CD14-positive monocyte (primary cell): ENCODE measurements at regions not wholly inside any gene's neighbourhood (a gene's known extent, or its start where the extent isn't known, plus 50 kb on each side); places are given as distances from the start of the nearest gene placed in this dataset.
A peak's percentile ranks its signal among the peaks of the same experiment; 100 is the strongest.

ENCODE experiments used
- DNase-seq, 3 donors: peaks; one replicate each; pipeline ENCODE4 v3.0.0-alpha.2; 2011 to 2022
- H2AFZ ChIP-seq: 2 replicates; pipeline ENCODE4 v1.6.0; 2012; ENCODE audit warnings: mild to moderate bottlenecking, low read depth, low read length, inconsistent platforms; ENCODE audit not compliant: insufficient read depth, poor library complexity, severe bottlenecking
- H3K27ac ChIP-seq, 2 donors: 1 replicate in 1 of 2; 2 replicates in 1 of 2; pipeline ENCODE4 v1.5.1; 2012 to 2013; ENCODE audit warnings: low read length in 2 of 2, control low read depth in 1 of 2, inconsistent platforms in 1 of 2, low read depth in 1 of 2, mild to moderate bottlenecking in 1 of 2
- H3K27me3 ChIP-seq, 2 donors: one replicate each; pipeline versions ENCODE4 v1.6.0 to v1.6.1; 2011 to 2013; ENCODE audit warnings: low read length in 2 of 2; ENCODE audit not compliant: control insufficient read depth in 2 of 2, insufficient read depth in 2 of 2
- H3K36me3 ChIP-seq, 2 donors: replicated peaks in 1 of 2; 1 replicate in 1 of 2; 2 replicates in 1 of 2; pipeline versions ENCODE4 v1.5.1 to v1.6.1; 2012 to 2013; ENCODE audit warnings: low read length in 2 of 2, control low read depth in 1 of 2, inconsistent platforms in 1 of 2, mild to moderate bottlenecking in 1 of 2; ENCODE audit not compliant: insufficient read depth in 2 of 2, control insufficient read depth in 1 of 2
- H3K4me1 ChIP-seq, 2 donors: 1 replicate in 1 of 2; 2 replicates in 1 of 2; pipeline versions ENCODE4 v1.5.1 to v1.6.1; 2012 to 2013; ENCODE audit warnings: low read length in 2 of 2, control low read depth in 1 of 2, inconsistent platforms in 1 of 2, mild to moderate bottlenecking in 1 of 2, moderate library complexity in 1 of 2; ENCODE audit not compliant: insufficient read depth in 2 of 2, control insufficient read depth in 1 of 2
- H3K4me2 ChIP-seq: replicated peaks from 2 replicates; pipeline ENCODE3; 2012; ENCODE audit warnings: low read length, moderate library complexity, mild to moderate bottlenecking; ENCODE audit not compliant: poor library complexity, severe bottlenecking; ENCODE audit errors: extremely low read depth
- H3K4me3 ChIP-seq, 3 experiments: fragments of 200-600 bp in 1 of 3; sonication (generic) in 1 of 3; replicated peaks in 1 of 3; 1 replicate in 2 of 3; 2 replicates in 1 of 3; pipeline ENCODE4 v1.5.1; 2011 to 2013; ENCODE audit warnings: low read length in 3 of 3, mild to moderate bottlenecking in 3 of 3, control low read depth in 2 of 3, low read depth in 2 of 3, inconsistent platforms in 1 of 3, moderate library complexity in 1 of 3
- H3K79me2 ChIP-seq: 2 replicates; pipeline ENCODE4 v1.6.0; 2012; ENCODE audit warnings: mild to moderate bottlenecking, control low read depth, inconsistent platforms, low read length, moderate library complexity; ENCODE audit not compliant: insufficient read depth
- H3K9ac ChIP-seq: 2 replicates; pipeline ENCODE4 v1.6.0; 2017; ENCODE audit warnings: low read length, mild to moderate bottlenecking; ENCODE audit not compliant: insufficient read depth, poor library complexity, severe bottlenecking
- H3K9me3 ChIP-seq, 2 donors: replicated peaks in 1 of 2; 1 replicate in 1 of 2; 2 replicates in 1 of 2; pipeline versions ENCODE4 v1.5.1 to v1.6.1; 2012 to 2013; ENCODE audit warnings: low read length in 2 of 2, control low read depth in 1 of 2; ENCODE audit not compliant: control insufficient read depth in 1 of 2, insufficient read depth in 1 of 2
- H4K20me1 ChIP-seq: 2 replicates; pipeline ENCODE4 v1.6.0; 2012; ENCODE audit warnings: mild to moderate bottlenecking, low read length, control low read depth, moderate library complexity; ENCODE audit not compliant: insufficient read depth
- H3K27ac Mint-ChIP-seq, 7 donors: one replicate each; pipeline ENCODE4 v1.8.0; 2020; ENCODE audit warnings: mild to moderate bottlenecking in 7 of 7, mixed read lengths in 7 of 7, moderate library complexity in 6 of 7, inconsistent platforms in 2 of 7
- H3K27me3 Mint-ChIP-seq, 3 donors: one replicate each; pipeline ENCODE4 v1.8.0; 2021 to 2022; ENCODE audit warnings: low read depth in 3 of 3, mild to moderate bottlenecking in 3 of 3, mixed read lengths in 3 of 3, moderate library complexity in 3 of 3, inconsistent platforms in 1 of 3
- H3K36me3 Mint-ChIP-seq, 2 donors: one replicate each; pipeline ENCODE4 v1.8.0; 2020; ENCODE audit warnings: mixed read lengths in 2 of 2, inconsistent platforms in 1 of 2, mild to moderate bottlenecking in 1 of 2
- H3K4me1 Mint-ChIP-seq: one replicate; pipeline ENCODE4 v1.8.0; 2020; ENCODE audit warnings: mild to moderate bottlenecking, mixed read lengths
- H3K4me3 Mint-ChIP-seq, 2 donors: one replicate each; pipeline ENCODE4 v1.8.0; 2020; ENCODE audit warnings: mild to moderate bottlenecking in 2 of 2, mixed read lengths in 2 of 2, moderate library complexity in 1 of 2
- H3K9me3 Mint-ChIP-seq, 7 donors: one replicate each; pipeline ENCODE4 v1.8.0; 2020 to 2022; ENCODE audit warnings: mixed read lengths in 7 of 7, mild to moderate bottlenecking in 6 of 7, moderate library complexity in 6 of 7, inconsistent platforms in 2 of 7
- CTCF ChIP-seq: fragments of 200-600 bp; IDR thresholded peaks from one replicate; pipeline ENCODE4 v1.8.0; 2022; ENCODE audit warnings: antibody characterized with exemption, mild to moderate bottlenecking
- WGBS: methylation state at CpG from one replicate; pipeline ENCODE4 v1.1.5; 2013; ENCODE audit warnings: missing lambda C conversion rate; ENCODE audit not compliant: insufficient coverage; 5-methylcytosine and 5-hydroxymethylcytosine counted together
- intact Hi-C, 2 donors: fragments of 100-400 bp; cut with micrococcal nuclease; formaldehyde crosslinking; loops; one replicate each; pipeline versions ENCODE4 v1.15.0 to v1.15.1; 2023

GRCh38 chr10:101301111-101301731, 52.7 kb upstream of the BTRC start:
- H3K4me1 Mint-ChIP-seq, result no peaks in the 10 kb centered on the region
- Histone ChIP-seq H3K79me2 (no peaks in the 10 kb centered on the region), H3K27ac (no peak overlapping the region), H3K27me3 (peaks cover 8 to 14% of the 10 kb centered on the region in 2 donors), H3K4me3 (no peak overlapping the region), H3K9me3 (no peaks in the 10 kb centered on the region), H3K4me2 (no peak overlapping the region), H2AFZ (no peak overlapping the region), H4K20me1 (no peaks in the 10 kb centered on the region), H3K36me3 (no peaks in the 10 kb centered on the region), H3K9ac (no peak overlapping the region), H3K4me1 (no peaks in the 10 kb centered on the region)
- no peaks in the 10 kb centered on the region for H3K36me3 Mint-ChIP-seq
- TF ChIP-seq CTCF, result peak; percentile 28
- peak; percentile 3 to 20 (median 9) for DNase-seq
- WGBS, result 33% methylated on average over 2 of the region's 2 CpGs
- peaks cover 0 to 2% (median 0%) of the 10 kb centered on the region in 7 donors for H3K9me3 Mint-ChIP-seq
- H3K27me3 Mint-ChIP-seq, result peaks cover 37 to 61% (median 39%) of the 10 kb centered on the region in 3 donors
- no peak overlapping the region for H3K27ac Mint-ChIP-seq
- H3K4me3 Mint-ChIP-seq, result no peak overlapping the region
- intact Hi-C loops, result no loop called here

GRCh38 chr10:101303087-101303703, 50.8 kb upstream of the BTRC start:
- Histone ChIP-seq H3K4me3 (no peak overlapping the region), H3K4me2 (no peak overlapping the region), H3K9ac (no peak overlapping the region), H2AFZ (no peak overlapping the region), H3K9me3 (no peaks in the 10 kb centered on the region), H3K4me1 (no peaks in the 10 kb centered on the region), H3K27ac (no peak overlapping the region), H4K20me1 (no peaks in the 10 kb centered on the region), H3K36me3 (no peaks in the 10 kb centered on the region), H3K79me2 (no peaks in the 10 kb centered on the region), H3K27me3 (peaks cover 2 to 12% of the 10 kb centered on the region in 2 donors)
- TF ChIP-seq CTCF, result no peak
- H3K4me3 Mint-ChIP-seq, result peak overlapping the region in 1 of 2 donors; percentile 35
- peaks cover 30 to 53% (median 33%) of the 10 kb centered on the region in 3 donors for H3K27me3 Mint-ChIP-seq
- H3K27ac Mint-ChIP-seq, result no peak overlapping the region
- intact Hi-C loops, result no loop called here
- DNase-seq, result no peak
- no peaks in the 10 kb centered on the region for H3K4me1 Mint-ChIP-seq
- peaks cover 0 to 2% (median 0%) of the 10 kb centered on the region in 7 donors for H3K9me3 Mint-ChIP-seq
- no peaks in the 10 kb centered on the region for H3K36me3 Mint-ChIP-seq
- 17% methylated on average over 1 of the region's 4 CpGs for WGBS
